GM12878 (cell line): ENCODE measurements at regions not wholly inside any gene's neighbourhood (a gene's known extent, or its start where the extent isn't known, plus 50 kb on each side); places are given as distances from the start of the nearest gene placed in this dataset.
"Not testable (repeated sequence)": the region's sequence is repeated elsewhere in the genome, so short reads cannot be mapped to it uniquely, and the experiment has no call there.

ENCODE experiments used
- ATAC-seq: fragments of 200-7000 bp; cut with Tn5 transposase; 3 replicates; pipeline ENCODE4 v1.9.1; 2020; ENCODE audit warnings: mild to moderate bottlenecking, moderate library complexity
- BruUV-seq: library from RNA; stranded (reverse); fragments of 400-500 nt; replicated peaks from 2 replicates; lab custom pipeline; 2021; lab: Mats Ljungman, UMichigan
- CTCF ChIA-PET: fragments of 300-600 bp; sonication (Branson Sonifier 250); formaldehyde crosslinking; extraction: SDS; loops from one replicate; lab custom pipeline; 2021; ENCODE audit warnings: inconsistent platforms; lab: Yijun Ruan, JAX
- POLR2A ChIA-PET: fragments of 350-600 bp; formaldehyde crosslinking; extraction: SDS; loops from one replicate; lab custom pipeline; 2021; ENCODE audit warnings: inconsistent platforms; lab: Charles Lee
- RAD21 ChIA-PET: fragments of 300-600 bp; sonication (Branson Sonifier 250); formaldehyde crosslinking; loops from one replicate; lab custom pipeline; 2023; ENCODE audit warnings: antibody characterized with exemption; ENCODE audit not compliant: unreplicated experiment; lab: Charles Lee
- SMC1A ChIA-PET: fragments of 300-600 bp; sonication (Branson Sonifier 250); formaldehyde crosslinking; loops from one replicate; lab custom pipeline; 2023; ENCODE audit not compliant: unreplicated experiment, uncharacterized antibody; lab: Charles Lee
- DNase-seq: peaks from one replicate; pipeline ENCODE4 v3.0.0-alpha.2; 2011; ENCODE audit warnings: low read depth, low spot score
- FAIRE-seq: peaks from 3 replicates; lab custom pipeline; 2011; peaks lifted over from hg19 to GRCh38; lab: Jason Lieb, UNC
- H2AFZ ChIP-seq: 2 replicates; pipeline ENCODE4 v1.6.0; 2011; ENCODE audit warnings: low read depth, low read length, control low read depth; ENCODE audit not compliant: control insufficient read depth
- H3K27ac ChIP-seq: 2 replicates; pipeline ENCODE4 v1.5.1; 2011; ENCODE audit warnings: control low read depth; ENCODE audit not compliant: control insufficient read depth, insufficient read depth
- H3K27me3 ChIP-seq, 2 experiments: replicated peaks in 1 of 2; 2 replicates each; pipeline versions ENCODE4 v1.6.0 to v1.6.1; 2011; ENCODE audit warnings: low read length in 1 of 2; ENCODE audit not compliant: control insufficient read depth in 2 of 2, insufficient read depth in 2 of 2
- H3K36me3 ChIP-seq, 2 experiments: 2 replicates each; pipeline ENCODE4 v1.5.1; 2011; ENCODE audit warnings: low read length in 1 of 2; ENCODE audit not compliant: control insufficient read depth in 2 of 2, insufficient read depth in 2 of 2
- H3K4me1 ChIP-seq: 2 replicates; pipeline ENCODE4 v1.6.1; 2011; ENCODE audit warnings: mild to moderate bottlenecking, low read length, moderate library complexity, mixed read lengths; ENCODE audit not compliant: control insufficient read depth, insufficient read depth
- H3K4me2 ChIP-seq: 2 replicates; pipeline ENCODE4 v1.6.0; 2011; ENCODE audit warnings: control low read depth; ENCODE audit not compliant: control insufficient read depth, insufficient read depth
- H3K4me3 ChIP-seq: fragments of 200-600 bp; sonication (generic); 2 replicates; pipeline ENCODE4 v1.5.1; 2016
- H3K79me2 ChIP-seq: 2 replicates; pipeline ENCODE4 v1.6.0; 2011; ENCODE audit warnings: low read length; ENCODE audit not compliant: control insufficient read depth, insufficient read depth
- H3K9ac ChIP-seq: 2 replicates; pipeline ENCODE4 v1.8.0; 2011; ENCODE audit warnings: low read length, control low read depth, mixed read lengths; ENCODE audit not compliant: control insufficient read depth, insufficient read depth
- H3K9me3 ChIP-seq: replicated peaks from 3 replicates; pipeline ENCODE4 v1.5.1; 2011; ENCODE audit warnings: mild to moderate bottlenecking, low read length; ENCODE audit not compliant: control insufficient read depth, insufficient read depth
- H4K20me1 ChIP-seq: 2 replicates; pipeline ENCODE4 v1.6.0; 2011; ENCODE audit not compliant: control insufficient read depth, insufficient read depth
- BCL3 ChIP-seq: IDR thresholded peaks from 2 replicates; pipeline ENCODE4 v1.6.1; 2011; ENCODE audit warnings: borderline replicate concordance, low read depth, mild to moderate bottlenecking, moderate library complexity, low read length; ENCODE audit not compliant: insufficient read depth, poor library complexity, severe bottlenecking
- CREB1 ChIP-seq: IDR thresholded peaks from 2 replicates; pipeline ENCODE4 v1.6.1; 2012; ENCODE audit warnings: low read depth, mild to moderate bottlenecking, inconsistent platforms
- IRF4 ChIP-seq: IDR thresholded peaks from 2 replicates; pipeline ENCODE4 v1.6.1; 2011; ENCODE audit warnings: low read depth, low read length
- LARP7 ChIP-seq: fragments of 450-650 bp; IDR thresholded peaks from 2 replicates; pipeline ENCODE4 v1.6.1; 2017; ENCODE audit warnings: mild to moderate bottlenecking
- NRF1 ChIP-seq: conservative IDR thresholded peaks from 2 replicates; pipeline ENCODE4 v1.6.1; 2011; ENCODE audit warnings: mild to moderate bottlenecking, low read depth, low read length, improper control_type of control experiment
- POLR2AphosphoS2 ChIP-seq: IDR thresholded peaks from 2 replicates; pipeline ENCODE4 v1.6.1; 2011; ENCODE audit warnings: low read depth, mild to moderate bottlenecking, low read length, improper control_type of control experiment, moderate library complexity
- RCOR1 ChIP-seq: conservative IDR thresholded peaks from 2 replicates; pipeline ENCODE4 v1.6.1; 2012; ENCODE audit warnings: low read depth, low read length, improper control_type of control experiment
- SPI1 ChIP-seq: IDR thresholded peaks from 2 replicates; pipeline ENCODE4 v1.6.1; 2011; ENCODE audit warnings: low read depth, mild to moderate bottlenecking, low read length, moderate library complexity, borderline replicate concordance; ENCODE audit not compliant: insufficient read depth
- ZNF687 ChIP-seq: fragments of 450-650 bp; IDR thresholded peaks from 2 replicates; pipeline ENCODE4 v1.6.1; 2017; ENCODE audit warnings: mild to moderate bottlenecking, moderate library complexity
- WGBS: methylation state at CpG from one replicate; pipeline ENCODE4 v1.1.6; 2016; ENCODE audit warnings: low lambda C conversion rate; ENCODE audit not compliant: insufficient replicate concordance, insufficient coverage; ENCODE audit errors: missing lambda C conversion rate; 5-methylcytosine and 5-hydroxymethylcytosine counted together
- in situ Hi-C: fragments of 300-500 bp; cut with MboI; formaldehyde crosslinking; loops from 9 replicates; pipeline ENCODE4 v1.14.3; 2018; ENCODE audit warnings: mixed read lengths
- intact Hi-C: fragments of 100-400 bp; cut with micrococcal nuclease; formaldehyde crosslinking; loops from one replicate; pipeline ENCODE4 v1.14.2; 2022; ENCODE audit not compliant: unreplicated experiment

GRCh38 chr6:1477432-1478090, 88.2 kb downstream of the FOXF2 start:
- ChIA-PET POLR2A (no interaction called here), SMC1A (interaction anchor here (1.4 kb wide), 1 partner anchor 8 kb away, joined by 3 read pairs; no protein-coding TSS in a partner anchor), RAD21 (no interaction called here), CTCF (interaction anchor here (1.0 kb wide), 1 partner anchor 12 kb away, joined by 3 read pairs; no protein-coding TSS in a partner anchor)
- TF ChIP-seq ZNF687 (no peak), CREB1 (no peak), BCL3 (no peak), LARP7 (no peak), IRF4 (no peak), SPI1 (no peak), POLR2AphosphoS2 (no peak), RCOR1 (no peak), NRF1 (no peak)
- Histone ChIP-seq H3K4me2 (no peak overlapping the region), H3K27ac (no peak overlapping the region), H3K36me3 (no peaks in the 10 kb centered on the region), H4K20me1 (no peaks in the 10 kb centered on the region), H2AFZ (no peak overlapping the region), H3K79me2 (no peaks in the 10 kb centered on the region), H3K9ac (no peak overlapping the region), H3K4me1 (peaks cover 15% of the 10 kb centered on the region), H3K27me3 (no peaks in the 10 kb centered on the region), H3K4me3 (no peak overlapping the region), H3K9me3 (no peaks in the 10 kb centered on the region)
- BruUV-seq = no TSS peak
- intact Hi-C loops (no loop called here), in situ Hi-C loops (no loop called here)
- DNase-seq (no peak), FAIRE-seq (no peak), ATAC-seq (no peak)
- WGBS = 89% methylated on average over 11 of the region's 11 CpGs

- H3K27me3 ChIP-seq, CTCF ChIA-PET, BruUV-seq, H3K4me2 ChIP-seq, H4K20me1 ChIP-seq, in situ Hi-C loops, H3K79me2 ChIP-seq, POLR2A ChIA-PET, H3K4me3 ChIP-seq, DNase-seq, SMC1A ChIA-PET, H3K9ac ChIP-seq, H2AFZ ChIP-seq, FAIRE-seq, intact Hi-C loops, H3K36me3 ChIP-seq, RAD21 ChIA-PET, H3K9me3 ChIP-seq, ATAC-seq, H3K27ac ChIP-seq: not testable (repeated sequence)
- peaks cover 20% of the 10 kb centered on the region for H3K4me1 ChIP-seq
- 78% methylated on average over 3 of the region's 4 CpGs for WGBS
These were observed 88.9 kb downstream of the FOXF2 start for GRCh38 chr6:1478163-1478826.
